BJ (cell line): ENCODE measurements at regions not wholly inside any gene's neighbourhood (a gene's known extent, or its start where the extent isn't known, plus 50 kb on each side); places are given as distances from the start of the nearest gene placed in this dataset.

ENCODE experiments used
- CTCF ChIA-PET: fragments of 350-600 bp; formaldehyde crosslinking; extraction: SDS; loops from one replicate; lab custom pipeline; 2021; ENCODE audit warnings: antibody characterized with exemption, inconsistent platforms; lab: Yijun Ruan, JAX
- POLR2A ChIA-PET: fragments of 300-600 bp; sonication (Branson Sonifier 250); formaldehyde crosslinking; extraction: SDS; loops from one replicate; lab custom pipeline; 2021; ENCODE audit warnings: antibody characterized with exemption; lab: Charles Lee
- DNase-seq: peaks from one replicate; pipeline ENCODE4 v3.0.0-alpha.2; 2011; ENCODE audit warnings: low read depth
- H3K27me3 ChIP-seq: 2 replicates; pipeline ENCODE4 v1.6.0; 2011; ENCODE audit warnings: low read length; ENCODE audit not compliant: control insufficient read depth, insufficient read depth
- H3K36me3 ChIP-seq: 2 replicates; pipeline ENCODE4 v1.5.1; 2011; ENCODE audit warnings: low read length; ENCODE audit not compliant: control insufficient read depth, insufficient read depth
- H3K4me3 ChIP-seq: 2 replicates; pipeline ENCODE4 v1.5.1; 2011; ENCODE audit warnings: low read depth, mild to moderate bottlenecking, control low read depth, low read length
- CTCF ChIP-seq: IDR thresholded peaks from 2 replicates; pipeline ENCODE4 v1.5.1; 2011; ENCODE audit warnings: low read depth, mild to moderate bottlenecking, control low read depth, inconsistent platforms, low read length, moderate library complexity; ENCODE audit not compliant: insufficient read depth

DNA sequence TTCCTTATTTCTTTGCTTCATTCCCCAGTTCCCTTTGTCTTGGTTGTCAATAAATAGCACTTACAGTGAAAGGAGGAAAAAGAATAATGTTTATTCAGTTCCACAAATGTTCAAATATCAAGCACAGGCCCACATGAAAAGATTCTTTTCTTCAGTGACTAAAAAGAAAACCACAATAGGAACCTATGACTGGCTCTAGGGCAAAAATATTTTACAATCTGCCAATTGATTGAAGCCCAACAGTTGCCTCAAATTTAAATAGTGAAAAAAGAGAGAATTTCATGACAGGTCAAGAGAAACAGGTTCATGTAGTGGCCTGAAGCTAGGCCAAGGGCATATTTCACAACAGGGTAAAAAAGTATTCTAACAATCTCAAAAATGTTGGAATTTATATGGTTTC lies 553.8 kb downstream of the CENPC start:
- ChIA-PET CTCF (no interaction called here), POLR2A (no interaction called here)
- Histone ChIP-seq H3K4me3 (no peak overlapping the region), H3K27me3 (no peaks in the 10 kb centered on the region), H3K36me3 (no peaks in the 10 kb centered on the region)
- no peak for DNase-seq
- TF ChIP-seq CTCF, result no peak

DNA sequence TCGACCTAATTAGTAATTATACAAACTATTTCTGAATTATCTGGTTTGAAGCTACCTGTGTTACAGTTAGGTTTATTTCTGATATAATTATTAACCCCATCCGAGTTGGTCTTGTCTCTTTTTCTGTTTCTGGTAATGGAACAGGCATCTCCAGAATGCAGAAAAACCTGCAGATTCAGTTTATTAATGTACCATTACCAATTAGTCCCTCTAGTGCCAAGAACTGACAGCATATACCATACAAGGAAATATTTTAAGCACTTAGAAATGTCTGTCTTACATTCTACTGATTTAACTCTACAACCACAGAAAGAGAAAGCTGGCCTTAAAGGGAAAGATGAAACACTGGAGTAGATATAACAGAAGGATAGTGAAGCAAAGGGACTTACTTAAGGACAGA lies 570.6 kb downstream of the CENPC start:
- ChIA-PET POLR2A (no interaction called here), CTCF (no interaction called here)
- Histone ChIP-seq H3K36me3 (no peaks in the 10 kb centered on the region), H3K27me3 (no peaks in the 10 kb centered on the region), H3K4me3 (no peak overlapping the region)
- no peak for DNase-seq
- no peak for TF ChIP-seq CTCF

DNA sequence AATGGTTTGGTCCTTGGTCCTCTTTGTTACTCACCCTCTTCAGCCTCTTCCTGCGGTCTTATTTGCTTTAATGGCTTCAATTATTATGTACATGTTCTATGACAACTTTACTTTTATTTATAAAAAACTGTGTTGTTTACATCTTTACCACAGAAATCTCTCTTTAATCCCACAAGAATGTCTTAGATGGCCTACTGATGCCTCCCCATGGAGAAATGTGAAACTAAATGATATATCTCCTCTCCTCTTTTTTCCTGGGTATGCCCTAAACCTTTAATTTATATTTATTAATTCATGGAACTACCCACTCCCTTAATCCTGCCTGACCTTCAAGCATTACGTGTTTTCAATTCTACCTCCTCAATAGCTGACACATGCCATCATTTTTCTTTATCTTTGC lies 573.2 kb downstream of the CENPC start:
- no peak for DNase-seq
- H3K4me3 ChIP-seq, result no peak overlapping the region
- TF ChIP-seq CTCF, result no peak
- H3K27me3 ChIP-seq, result no peaks in the 10 kb centered on the region
- ChIA-PET CTCF (interaction anchor here (0.6 kb wide), 1 partner anchor 1784 kb away, joined by 4 read pairs; no protein-coding TSS in a partner anchor), POLR2A (no interaction called here)
- H3K36me3 ChIP-seq, result no peaks in the 10 kb centered on the region

DNA sequence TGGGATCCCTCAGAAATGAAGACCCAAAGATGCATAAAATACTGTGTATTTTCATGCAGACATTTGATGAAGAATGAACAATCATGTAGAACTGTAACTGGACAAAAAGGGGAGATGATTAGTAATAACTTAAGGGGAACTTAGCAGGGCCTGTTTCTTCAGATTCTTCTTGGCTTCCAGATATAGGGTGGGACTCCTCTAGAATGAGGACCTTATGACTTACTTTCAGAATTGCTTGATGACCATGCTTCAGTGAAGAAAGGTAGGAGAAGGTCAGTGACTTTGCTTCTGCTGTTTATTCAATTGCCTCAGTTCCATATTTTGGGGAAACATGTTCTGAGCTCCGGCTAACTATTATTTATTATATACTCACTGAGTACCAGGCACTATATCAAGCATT lies 580.8 kb downstream of the CENPC start:
- POLR2A ChIA-PET, result no interaction called here
- H3K4me3 ChIP-seq, result no peak overlapping the region
- DNase-seq, result no peak
- TF ChIP-seq CTCF, result no peak
- H3K27me3 ChIP-seq, result no peaks in the 10 kb centered on the region
- no peaks in the 10 kb centered on the region for H3K36me3 ChIP-seq
- CTCF ChIA-PET, result no interaction called here

GRCh38 chr4:66963084-66963483 lies 582.2 kb downstream of the CENPC start:
- POLR2A ChIA-PET, result no interaction called here
- Histone ChIP-seq H3K36me3 (no peaks in the 10 kb centered on the region), H3K27me3 (no peaks in the 10 kb centered on the region), H3K4me3 (no peak overlapping the region)
- TF ChIP-seq CTCF, result no peak
- CTCF ChIA-PET, result no interaction called here
- DNase-seq, result no peak
